ENCODE measurements at regions not wholly inside any gene's neighbourhood (a gene's known extent, or its start where the extent isn't known, plus 50 kb on each side); places are given as distances from the start of the nearest gene placed in this dataset.

GRCh38 chr9:95733741-95734666 is 141.5 kb upstream of the ERCC6L2 start:
- no peak for DNase-seq (ENCODE audit: low read depth)
- no peak for TF ChIP-seq CTCF (conservative IDR thresholded peaks at IDR 0.05; ENCODE audit: low read length)
- no peak overlapping the region for H3K4me3 ChIP-seq (ENCODE audit: low read length)

GRCh38 chr9:95732802-95733688 is 142.4 kb upstream of the ERCC6L2 start:
- no peak for DNase-seq (ENCODE audit: low read depth)
- no peak overlapping the region for H3K4me3 ChIP-seq (ENCODE audit: low read length)
- no peak for TF ChIP-seq CTCF (conservative IDR thresholded peaks at IDR 0.05; ENCODE audit: low read length)

- DNase-seq (ENCODE audit: low read depth) = no peak
- H3K4me3 ChIP-seq (ENCODE audit: low read length) = no peak overlapping the region
- no peak for TF ChIP-seq CTCF (conservative IDR thresholded peaks at IDR 0.05; ENCODE audit: low read length)
These were observed 143.6 kb upstream of the ERCC6L2 start for GRCh38 chr9:95731876-95732275.

GRCh38 chr9:95729669-95730368 is 145.7 kb upstream of the ERCC6L2 start:
- no peak for TF ChIP-seq CTCF (conservative IDR thresholded peaks at IDR 0.05; ENCODE audit: low read length)
- no peak for DNase-seq (ENCODE audit: low read depth)
- no peak overlapping the region for H3K4me3 ChIP-seq (ENCODE audit: low read length)

- no peak for DNase-seq (ENCODE audit: low read depth)
- H3K4me3 ChIP-seq (ENCODE audit: low read length) = no peak overlapping the region
- no peak for TF ChIP-seq CTCF (conservative IDR thresholded peaks at IDR 0.05; ENCODE audit: low read length)
These were observed 146.4 kb upstream of the ERCC6L2 start for GRCh38 chr9:95729046-95729445.

GRCh38 chr9:95727947-95728520 is 147.5 kb upstream of the ERCC6L2 start:
- H3K4me3 ChIP-seq (ENCODE audit: low read length) = no peak overlapping the region
- no peak for DNase-seq (ENCODE audit: low read depth)
- TF ChIP-seq CTCF (conservative IDR thresholded peaks at IDR 0.05; ENCODE audit: low read length) = no peak

All from AG10803 (cell line).